IMR-90 (cell line): ENCODE measurements at regions not wholly inside any gene's neighbourhood (a gene's known extent, or its start where the extent isn't known, plus 50 kb on each side); places are given as distances from the start of the nearest gene placed in this dataset.

ENCODE experiments used
- ATAC-seq: fragments of 200-7000 bp; cut with Tn5 transposase; 2 replicates; pipeline ENCODE4 v1.9.1; 2020; ENCODE audit warnings: low read depth, mild to moderate bottlenecking, moderate library complexity
- BruUV-seq: library from RNA; stranded (reverse); fragments of 400-500 nt; replicated peaks from 2 replicates; lab custom pipeline; 2021; lab: Mats Ljungman, UMichigan
- CTCF ChIA-PET: fragments of 300-600 bp; formaldehyde crosslinking; extraction: SDS; loops from one replicate; lab custom pipeline; 2021; ENCODE audit warnings: antibody characterized with exemption; lab: Yijun Ruan, JAX
- POLR2A ChIA-PET: fragments of 300-600 bp; sonication (Branson Sonifier 250); formaldehyde crosslinking; loops from one replicate; lab custom pipeline; 2022; ENCODE audit warnings: antibody characterized with exemption; ENCODE audit not compliant: unreplicated experiment; lab: Charles Lee
- DNase-seq: peaks from one replicate; pipeline ENCODE4 v3.0.0; 2013
- H2AFZ ChIP-seq: replicated peaks from 2 replicates; pipeline ENCODE3; 2013; ENCODE audit warnings: low read length, mild to moderate bottlenecking; ENCODE audit not compliant: poor library complexity
- H2AK5ac ChIP-seq: 2 replicates; pipeline ENCODE4 v1.6.1; 2013; ENCODE audit warnings: low read depth, low read length, inconsistent platforms
- H2AK9ac ChIP-seq: replicated peaks from 2 replicates; pipeline ENCODE3; 2013; ENCODE audit warnings: mild to moderate bottlenecking, low read depth, low read length, moderate library complexity; ENCODE audit not compliant: poor library complexity
- H2BK120ac ChIP-seq: 2 replicates; pipeline ENCODE4 v1.6.1; 2013; ENCODE audit warnings: low read depth, low read length, inconsistent platforms
- H2BK15ac ChIP-seq: 3 replicates; pipeline ENCODE4 v1.6.1; 2013; ENCODE audit warnings: low read depth, low read length, inconsistent platforms
- H2BK20ac ChIP-seq: 2 replicates; pipeline ENCODE4 v1.6.1; 2013; ENCODE audit warnings: low read depth, mild to moderate bottlenecking, inconsistent platforms, low read length, moderate library complexity
- H2BK5ac ChIP-seq: 2 replicates; pipeline ENCODE4 v1.6.1; 2013; ENCODE audit warnings: mild to moderate bottlenecking, low read depth, low read length, inconsistent platforms; ENCODE audit not compliant: poor library complexity, severe bottlenecking
- H3K14ac ChIP-seq: replicated peaks from 2 replicates; pipeline ENCODE4 v1.6.1; 2013; ENCODE audit warnings: low read depth, low read length, inconsistent platforms
- H3K18ac ChIP-seq: 2 replicates; pipeline ENCODE4 v1.6.1; 2013; ENCODE audit warnings: low read depth, low read length, control low read depth
- H3K23ac ChIP-seq: 2 replicates; pipeline ENCODE4 v1.6.1; 2013; ENCODE audit warnings: low read depth, low read length, inconsistent platforms
- H3K27ac ChIP-seq: 2 replicates; pipeline ENCODE4 v1.5.1; 2013; ENCODE audit warnings: mild to moderate bottlenecking, control low read depth, low read length; ENCODE audit not compliant: insufficient read depth
- H3K27me3 ChIP-seq: 2 replicates; pipeline ENCODE4 v1.6.1; 2013; ENCODE audit warnings: low read length; ENCODE audit not compliant: control insufficient read depth, insufficient read depth
- H3K36me3 ChIP-seq: 2 replicates; pipeline ENCODE4 v1.6.1; 2013; ENCODE audit warnings: low read length, mixed read lengths; ENCODE audit not compliant: control insufficient read depth, insufficient read depth
- H3K4ac ChIP-seq: 2 replicates; pipeline ENCODE4 v1.6.1; 2013; ENCODE audit warnings: low read depth, low read length, inconsistent platforms
- H3K4me1 ChIP-seq: 2 replicates; pipeline ENCODE4 v1.6.1; 2013; ENCODE audit warnings: low read length, mixed read lengths; ENCODE audit not compliant: control insufficient read depth, insufficient read depth
- H3K4me2 ChIP-seq: 2 replicates; pipeline ENCODE4 v1.6.1; 2013; ENCODE audit warnings: low read depth, mild to moderate bottlenecking, control low read depth, low read length, moderate library complexity
- H3K4me3 ChIP-seq: 2 replicates; pipeline ENCODE4 v1.5.1; 2013; ENCODE audit warnings: low read depth, mild to moderate bottlenecking, control low read depth, low read length, moderate library complexity; ENCODE audit not compliant: insufficient read depth
- H3K56ac ChIP-seq: 2 replicates; pipeline ENCODE4 v1.6.1; 2013; ENCODE audit warnings: low read length, inconsistent platforms; ENCODE audit not compliant: insufficient read depth; ENCODE audit errors: extremely low read depth
- H3K79me1 ChIP-seq, 2 experiments: 2 replicates each; pipeline ENCODE4 v1.6.1; 2013; ENCODE audit warnings: low read length in 2 of 2, inconsistent platforms in 1 of 2, low read depth in 1 of 2
- H3K9ac ChIP-seq: 2 replicates; pipeline ENCODE4 v1.6.1; 2013; ENCODE audit warnings: low read depth, low read length, control low read depth
- H3K9me1 ChIP-seq: 2 replicates; pipeline ENCODE4 v1.6.1; 2013; ENCODE audit warnings: low read length, inconsistent platforms; ENCODE audit not compliant: insufficient read depth
- H3K9me3 ChIP-seq: 2 replicates; pipeline ENCODE4 v1.6.1; 2013; ENCODE audit warnings: low read length; ENCODE audit not compliant: control insufficient read depth, insufficient read depth
- H4K20me1 ChIP-seq: 2 replicates; pipeline ENCODE4 v1.6.1; 2013; ENCODE audit warnings: low read length, inconsistent platforms; ENCODE audit not compliant: insufficient read depth
- H4K5ac ChIP-seq: 2 replicates; pipeline ENCODE4 v1.6.1; 2013; ENCODE audit warnings: mild to moderate bottlenecking, low read depth, low read length, control low read depth
- H4K8ac ChIP-seq, 2 experiments: 2 replicates each; pipeline ENCODE4 v1.6.1; 2013; ENCODE audit warnings: low read depth in 2 of 2, low read length in 2 of 2, control low read depth in 1 of 2, inconsistent platforms in 1 of 2
- H4K91ac ChIP-seq: 2 replicates; pipeline ENCODE4 v1.6.1; 2013; ENCODE audit warnings: low read depth, low read length, inconsistent platforms; ENCODE audit not compliant: insufficient read depth
- CHD1 ChIP-seq: IDR thresholded peaks from 2 replicates; pipeline ENCODE4 v1.6.1; 2012; ENCODE audit warnings: low read depth, low read length, improper control_type of control experiment
- FOS ChIP-seq: fragments of 150-350 bp; IDR thresholded peaks from 2 replicates; pipeline ENCODE4 v1.6.1; 2016; ENCODE audit warnings: low read depth, low read length
- MAFK ChIP-seq: IDR thresholded peaks from 2 replicates; pipeline ENCODE4 v1.6.1; 2012; ENCODE audit warnings: low read depth, low read length, improper control_type of control experiment
- MAZ ChIP-seq: IDR thresholded peaks from 2 replicates; pipeline ENCODE4 v1.6.1; 2012; ENCODE audit warnings: low read depth, mild to moderate bottlenecking, low read length, improper control_type of control experiment, moderate library complexity, borderline replicate concordance
- MXI1 ChIP-seq: IDR thresholded peaks from 2 replicates; pipeline ENCODE4 v1.6.1; 2012; ENCODE audit warnings: low read depth, mild to moderate bottlenecking, low read length, moderate library complexity, borderline replicate concordance
- POLR2A ChIP-seq: IDR thresholded peaks from 2 replicates; pipeline ENCODE4 v1.6.1; 2012; ENCODE audit warnings: mild to moderate bottlenecking, low read depth, low read length
- RAD21 ChIP-seq: IDR thresholded peaks from 2 replicates; pipeline ENCODE4 v1.6.1; 2012; ENCODE audit warnings: low read length, improper control_type of control experiment
- WGBS, 2 experiments: methylation state at CpG; one replicate each; pipeline versions ENCODE4 v1.1.5 to v1.1.7; 2013; ENCODE audit warnings: missing lambda C conversion rate in 2 of 2; ENCODE audit not compliant: insufficient read length in 1 of 2; ENCODE audit errors: extremely low coverage in 2 of 2; 5-methylcytosine and 5-hydroxymethylcytosine counted together
- dilution Hi-C: fragments of 300-500 bp; cut with HindIII; formaldehyde crosslinking; loops from one replicate; pipeline ENCODE4 v1.14.3; 2018; ENCODE audit warnings: low sequenced_read_pairs; ENCODE audit not compliant: unreplicated experiment
- in situ Hi-C: fragments of 300-500 bp; cut with MboI; formaldehyde crosslinking; loops from 3 replicates; pipeline ENCODE4 v1.14.3; 2019; ENCODE audit warnings: low sequenced_read_pairs, inconsistent platforms, mixed read lengths
- intact Hi-C: fragments of 100-400 bp; cut with micrococcal nuclease; formaldehyde crosslinking; loops from 2 replicates; pipeline ENCODE4 v1.10.0; 2022
- TF ChIP-seq, protein P1 (sequence below): fragments of 150-350 bp; IDR thresholded peaks from 2 replicates; pipeline ENCODE4 v1.6.1; 2017; ENCODE audit warnings: mild to moderate bottlenecking, antibody characterized with exemption, low read length, low read depth

DNA sequence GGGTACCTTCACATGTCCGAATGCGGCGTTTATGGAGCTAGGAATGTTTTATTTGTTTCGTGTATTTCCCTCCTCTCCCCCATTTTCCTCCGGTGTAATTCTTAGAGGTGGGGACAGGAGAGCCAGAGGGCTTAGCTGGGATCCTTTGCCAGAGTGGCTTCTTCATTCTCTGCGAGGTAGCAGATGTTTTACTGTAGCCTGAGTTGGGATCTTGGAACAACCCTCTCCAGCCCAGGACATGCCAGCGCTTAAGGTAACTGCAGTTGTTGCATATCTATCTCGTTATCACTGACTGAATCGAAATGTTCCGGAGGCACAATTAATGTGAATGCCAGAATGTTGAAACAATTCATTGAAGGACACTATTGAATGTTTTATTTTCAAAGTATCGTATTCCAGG is 59.0 kb upstream of the DYNLT3 start:
- H3K79me1 ChIP-seq: no peaks in the 10 kb centered on the region
- no peak overlapping the region for H3K4me3 ChIP-seq
- no peak overlapping the region for H2BK15ac ChIP-seq
- H3K27me3 ChIP-seq: no peaks in the 10 kb centered on the region
- no peak overlapping the region for H4K8ac ChIP-seq
- no peak overlapping the region for H2BK20ac ChIP-seq
- H3K14ac ChIP-seq: no peak overlapping the region
- no peak overlapping the region for H3K4ac ChIP-seq
- BruUV-seq: no TSS peak
- H2BK5ac ChIP-seq: no peak overlapping the region
- peak overlapping the region; percentile 92; the same call in 1 of the 2 replicates for H3K4me2 ChIP-seq
- POLR2A ChIA-PET: no interaction called here
- no peak overlapping the region for H2AK5ac ChIP-seq
- H3K23ac ChIP-seq: no peak overlapping the region
- dilution Hi-C loops: no loop called here
- no peaks in the 10 kb centered on the region for H4K20me1 ChIP-seq
- H3K9me1 ChIP-seq: no peaks in the 10 kb centered on the region
- CTCF ChIA-PET: interaction anchor here (1.1 kb wide), 1 partner anchor 161 kb away, joined by 4 read pairs; no protein-coding TSS in a partner anchor
- no peak overlapping the region for H4K5ac ChIP-seq
- DNase-seq (no peak), ATAC-seq (no peak)
- no peak overlapping the region for H2AK9ac ChIP-seq
- TF ChIP-seq MXI1 (no peak), MAZ (no peak), RAD21 (no peak), MAFK (no peak), FOS (no peak), CHD1 (no peak), POLR2A (no peak)
- TF ChIP-seq, protein P1, sequence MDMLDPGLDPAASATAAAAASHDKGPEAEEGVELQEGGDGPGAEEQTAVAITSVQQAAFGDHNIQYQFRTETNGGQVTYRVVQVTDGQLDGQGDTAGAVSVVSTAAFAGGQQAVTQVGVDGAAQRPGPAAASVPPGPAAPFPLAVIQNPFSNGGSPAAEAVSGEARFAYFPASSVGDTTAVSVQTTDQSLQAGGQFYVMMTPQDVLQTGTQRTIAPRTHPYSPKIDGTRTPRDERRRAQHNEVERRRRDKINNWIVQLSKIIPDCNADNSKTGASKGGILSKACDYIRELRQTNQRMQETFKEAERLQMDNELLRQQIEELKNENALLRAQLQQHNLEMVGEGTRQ: no peak
- H3K56ac ChIP-seq: no peak overlapping the region
- no peak overlapping the region for H2AFZ ChIP-seq
- H3K36me3 ChIP-seq: no peaks in the 10 kb centered on the region
- no peaks in the 10 kb centered on the region for H3K4me1 ChIP-seq
- in situ Hi-C loops: no loop called here
- no CpG with 5 or more reads among the region's 11 CpGs for WGBS, 2 experiments
- intact Hi-C loops: no loop called here
- no peak overlapping the region for H3K18ac ChIP-seq
- no peaks in the 10 kb centered on the region for H3K9me3 ChIP-seq
- no peak overlapping the region for H3K27ac ChIP-seq
- H2BK120ac ChIP-seq: no peak overlapping the region
- no peak overlapping the region for H3K9ac ChIP-seq
- H4K91ac ChIP-seq: no peak overlapping the region
